H1 (cell line): ENCODE measurements at regions not wholly inside any gene's neighbourhood (a gene's known extent, or its start where the extent isn't known, plus 50 kb on each side); places are given as distances from the start of the nearest gene placed in this dataset.

Experiments
- CTCF ChIA-PET: fragments of 300-600 bp; sonication (Branson Sonifier 250); formaldehyde crosslinking; loops from one replicate; lab custom pipeline; 2021; ENCODE audit not compliant: partially characterized antibody; lab: Charles Lee
- POLR2A ChIA-PET: fragments of 300-600 bp; sonication (Branson Sonifier 250); formaldehyde crosslinking; loops from one replicate; lab custom pipeline; 2021; ENCODE audit warnings: inconsistent platforms; ENCODE audit not compliant: partially characterized antibody; lab: Charles Lee
- DNase-seq, 2 experiments: peaks; one replicate each; pipeline versions ENCODE4 v3.0.0 to v3.0.0-alpha.2; 2010 to 2022; ENCODE audit warnings: low spot score in 2 of 2, low read depth in 1 of 2, mixed read lengths in 1 of 2
- FAIRE-seq: peaks from 2 replicates; lab custom pipeline; 2011; peaks lifted over from hg19 to GRCh38; lab: Jason Lieb, UNC
- H2AFZ ChIP-seq: 2 replicates; pipeline ENCODE4 v1.8.1; 2012; ENCODE audit warnings: low read length, inconsistent platforms
- H2AK5ac ChIP-seq: 2 replicates; pipeline ENCODE4 v1.6.1; 2013; ENCODE audit warnings: low read depth, low read length
- H2BK120ac ChIP-seq: replicated peaks from 2 replicates; pipeline ENCODE3; 2013; ENCODE audit warnings: low read depth, low read length, inconsistent platforms
- H2BK12ac ChIP-seq: 2 replicates; pipeline ENCODE4 v1.6.1; 2013; ENCODE audit warnings: low read depth, low read length
- H2BK15ac ChIP-seq: 2 replicates; pipeline ENCODE4 v1.6.1; 2013; ENCODE audit warnings: low read length
- H2BK20ac ChIP-seq: 2 replicates; pipeline ENCODE4 v1.6.1; 2013; ENCODE audit warnings: low read length
- H2BK5ac ChIP-seq: 2 replicates; pipeline ENCODE4 v1.6.1; 2013; ENCODE audit warnings: low read depth, low read length
- H3K14ac ChIP-seq: 2 replicates; pipeline ENCODE4 v1.6.1; 2013; ENCODE audit warnings: inconsistent platforms; ENCODE audit not compliant: insufficient read length
- H3K18ac ChIP-seq: 2 replicates; pipeline ENCODE4 v1.6.1; 2013; ENCODE audit warnings: low read length; ENCODE audit errors: extremely low read depth
- H3K23ac ChIP-seq: 2 replicates; pipeline ENCODE4 v1.6.1; 2013; ENCODE audit warnings: inconsistent platforms; ENCODE audit not compliant: insufficient read length
- H3K23me2 ChIP-seq: 2 replicates; pipeline ENCODE4 v1.6.1; 2013; ENCODE audit warnings: low read depth, low read length
- H3K27ac ChIP-seq: 2 replicates; pipeline ENCODE4 v1.6.1; 2011; ENCODE audit warnings: low read depth, low read length, inconsistent platforms
- H3K27me3 ChIP-seq, 4 experiments: replicated peaks in 1 of 4; 1 replicate in 1 of 4; 2 replicates in 3 of 4; pipeline versions ENCODE4 v1.6.1 to v1.8.1; 2011 to 2013; ENCODE audit warnings: low read length in 3 of 4, mild to moderate bottlenecking in 3 of 4, inconsistent platforms in 2 of 4, mixed read lengths in 2 of 4, moderate library complexity in 1 of 4; ENCODE audit not compliant: control insufficient read depth in 3 of 4, insufficient read depth in 3 of 4; ENCODE audit errors: extremely low read depth in 1 of 4
- H3K36me3 ChIP-seq, 4 experiments: 2 replicates each; pipeline versions ENCODE4 v1.6.1 to v1.8.1; 2011 to 2013; ENCODE audit warnings: mild to moderate bottlenecking in 4 of 4, low read length in 3 of 4, moderate library complexity in 2 of 4, control low read depth in 1 of 4, inconsistent platforms in 1 of 4; ENCODE audit not compliant: insufficient read depth in 4 of 4, control insufficient read depth in 2 of 4
- H3K4ac ChIP-seq: replicated peaks from 2 replicates; pipeline ENCODE3; 2013; ENCODE audit warnings: low read length, low read depth, mixed read lengths, inconsistent platforms; ENCODE audit not compliant: insufficient read length
- H3K4me1 ChIP-seq, 4 experiments: replicated peaks in 1 of 4; 1 replicate in 1 of 4; 2 replicates in 3 of 4; pipeline versions ENCODE4 v1.6.1 to v1.8.1; 2011 to 2013; ENCODE audit warnings: low read length in 3 of 4, inconsistent platforms in 2 of 4, mixed read lengths in 1 of 4; ENCODE audit not compliant: insufficient read depth in 4 of 4, control insufficient read depth in 3 of 4
- H3K4me2 ChIP-seq, 2 experiments: 2 replicates each; pipeline versions ENCODE4 v1.6.1 to v1.8.1; 2011 to 2013; ENCODE audit warnings: low read depth in 2 of 2, low read length in 2 of 2, control low read depth in 1 of 2, inconsistent platforms in 1 of 2, mild to moderate bottlenecking in 1 of 2; ENCODE audit not compliant: insufficient read depth in 1 of 2
- H3K4me3 ChIP-seq, 4 experiments: fragments of 200-600, 300-600 bp in 1 of 4; sonication (generic), shearing (Covaris generic), sonication (Bioruptor Twin) in 1 of 4; 2 replicates each; pipeline versions ENCODE4 v1.5.1 to v1.8.1; 2011 to 2016; ENCODE audit warnings: low read length in 4 of 4, low read depth in 3 of 4, control low read depth in 2 of 4, inconsistent platforms in 2 of 4, mild to moderate bottlenecking in 2 of 4, mixed read lengths in 1 of 4, moderate library complexity in 1 of 4; ENCODE audit not compliant: insufficient read depth in 2 of 4; ENCODE audit errors: extremely low read depth in 1 of 4
- H3K56ac ChIP-seq: replicated peaks from 2 replicates; pipeline ENCODE3; 2013; ENCODE audit warnings: low read depth, mild to moderate bottlenecking, mixed read lengths, low read length, inconsistent platforms; ENCODE audit not compliant: insufficient read length
- H3K79me1 ChIP-seq: 2 replicates; pipeline ENCODE4 v1.6.1; 2013; ENCODE audit warnings: low read depth, low read length, control low read depth
- H3K79me2 ChIP-seq, 2 experiments: 2 replicates each; pipeline versions ENCODE4 v1.6.1 to v1.8.1; 2012 to 2013; ENCODE audit warnings: low read length in 2 of 2, mild to moderate bottlenecking in 2 of 2, inconsistent platforms in 1 of 2; ENCODE audit not compliant: insufficient read depth in 2 of 2, control insufficient read depth in 1 of 2
- H3K9ac ChIP-seq, 4 experiments: replicated peaks in 1 of 4; 1 replicate in 1 of 4; 2 replicates in 3 of 4; pipeline versions ENCODE4 v1.6.1 to v1.8.1; 2011 to 2013; ENCODE audit warnings: low read depth in 3 of 4, low read length in 3 of 4, control low read depth in 2 of 4, mild to moderate bottlenecking in 2 of 4, moderate library complexity in 2 of 4, inconsistent platforms in 1 of 4; ENCODE audit errors: extremely low read depth in 1 of 4
- H3K9me3 ChIP-seq, 2 experiments: 2 replicates each; pipeline versions ENCODE4 v1.6.1 to v1.8.1; 2012 to 2013; ENCODE audit warnings: mild to moderate bottlenecking in 2 of 2, moderate library complexity in 2 of 2, control low read depth in 1 of 2, inconsistent platforms in 1 of 2, low read depth in 1 of 2, low read length in 1 of 2, mixed read lengths in 1 of 2; ENCODE audit not compliant: insufficient read depth in 2 of 2
- H4K20me1 ChIP-seq, 2 experiments: replicated peaks in 1 of 2; 2 replicates each; pipeline versions ENCODE3 to v1.8.1; 2011 to 2013; ENCODE audit warnings: inconsistent platforms in 2 of 2, low read length in 2 of 2, mild to moderate bottlenecking in 1 of 2; ENCODE audit not compliant: insufficient read depth in 2 of 2, control insufficient read depth in 1 of 2
- H4K5ac ChIP-seq: 2 replicates; pipeline ENCODE4 v1.6.1; 2013; ENCODE audit warnings: low read length, low read depth, mixed read lengths, inconsistent platforms; ENCODE audit not compliant: insufficient read length
- H4K8ac ChIP-seq: 2 replicates; pipeline ENCODE4 v1.8.0; 2013; ENCODE audit warnings: mild to moderate bottlenecking, moderate library complexity, low read length, inconsistent platforms; ENCODE audit not compliant: insufficient read depth; ENCODE audit errors: extremely low read depth
- H4K91ac ChIP-seq: replicated peaks from 2 replicates; pipeline ENCODE3; 2013; ENCODE audit warnings: low read length, mixed read lengths, inconsistent platforms; ENCODE audit not compliant: insufficient read length
- CBX8 ChIP-seq: fragments of 300-800, 300-1000 bp; sonication (generic); IDR thresholded peaks from 2 replicates; pipeline ENCODE4 v1.7.1; 2016; ENCODE audit warnings: low read depth, low read length, borderline replicate concordance
- CTBP2 ChIP-seq: IDR thresholded peaks from 2 replicates; pipeline ENCODE4 v1.7.0; 2011; ENCODE audit warnings: borderline replicate concordance, mild to moderate bottlenecking, moderate library complexity, mixed read lengths, low read length; ENCODE audit not compliant: insufficient read depth, insufficient read length
- EGR1 ChIP-seq: IDR thresholded peaks from 2 replicates; pipeline ENCODE4 v1.6.1; 2011; ENCODE audit warnings: low read depth, low read length, borderline replicate concordance
- FOSL1 ChIP-seq: IDR thresholded peaks from 2 replicates; pipeline ENCODE4 v1.6.1; 2011; ENCODE audit warnings: mild to moderate bottlenecking, low read depth, low read length, moderate library complexity; ENCODE audit not compliant: insufficient read depth
- GABPA ChIP-seq: IDR thresholded peaks from 2 replicates; pipeline ENCODE4 v1.6.1; 2011; ENCODE audit warnings: mild to moderate bottlenecking, low read length, moderate library complexity, borderline replicate concordance; ENCODE audit not compliant: insufficient read depth
- GTF2F1 ChIP-seq: IDR thresholded peaks from 2 replicates; pipeline ENCODE4 v1.6.1; 2012; ENCODE audit warnings: low read depth, low read length, improper control_type of control experiment, borderline replicate concordance
- JUN ChIP-seq: IDR thresholded peaks from 2 replicates; pipeline ENCODE4 v1.6.1; 2011; ENCODE audit warnings: low read depth, mild to moderate bottlenecking, improper control_type of control experiment, low read length
- RBBP5 ChIP-seq: IDR thresholded peaks from 2 replicates; pipeline ENCODE4 v1.7.1; 2012; ENCODE audit warnings: low read depth, mild to moderate bottlenecking, inconsistent platforms, low read length, moderate library complexity, borderline replicate concordance
- RFX5 ChIP-seq: IDR thresholded peaks from 2 replicates; pipeline ENCODE4 v1.6.1; 2011; ENCODE audit warnings: low read depth, low read length, improper control_type of control experiment, borderline replicate concordance
- SIN3A ChIP-seq, 2 experiments: IDR thresholded peaks in 1 of 2; conservative IDR thresholded peaks in 1 of 2; 2 replicates each; pipeline ENCODE4 v1.6.1; 2011 to 2012; ENCODE audit warnings: low read length in 2 of 2, improper control_type of control experiment in 1 of 2, low read depth in 1 of 2, mild to moderate bottlenecking in 1 of 2
- TAF7 ChIP-seq: optimal IDR thresholded peaks from 2 replicates; pipeline ENCODE3; 2011; ENCODE audit warnings: low read depth, mild to moderate bottlenecking, inconsistent platforms, low read length, moderate library complexity, borderline replicate concordance
- TBP ChIP-seq: IDR thresholded peaks from 2 replicates; pipeline ENCODE4 v1.6.1; 2011; ENCODE audit warnings: low read depth, low read length, improper control_type of control experiment
- TCF12 ChIP-seq: IDR thresholded peaks from 2 replicates; pipeline ENCODE4 v1.6.1; 2011; ENCODE audit warnings: low read depth, mild to moderate bottlenecking, low read length
- USF2 ChIP-seq: IDR thresholded peaks from 2 replicates; pipeline ENCODE4 v1.6.1; 2011; ENCODE audit warnings: low read length, improper control_type of control experiment
- WGBS, 2 experiments: shearing (Covaris generic) in 1 of 2; methylation state at CpG; one replicate each; pipeline versions ENCODE4 v1.1.6 to v1.1.7; 2013 to 2015; ENCODE audit warnings: low lambda C conversion rate in 2 of 2, mixed read lengths in 2 of 2, inconsistent platforms in 1 of 2, low coverage in 1 of 2, missing lambda C conversion rate in 1 of 2; ENCODE audit not compliant: insufficient replicate concordance in 2 of 2, insufficient coverage in 1 of 2, insufficient read length in 1 of 2; ENCODE audit errors: extremely low coverage in 1 of 2, missing lambda C conversion rate in 1 of 2; 5-methylcytosine and 5-hydroxymethylcytosine counted together

DNA sequence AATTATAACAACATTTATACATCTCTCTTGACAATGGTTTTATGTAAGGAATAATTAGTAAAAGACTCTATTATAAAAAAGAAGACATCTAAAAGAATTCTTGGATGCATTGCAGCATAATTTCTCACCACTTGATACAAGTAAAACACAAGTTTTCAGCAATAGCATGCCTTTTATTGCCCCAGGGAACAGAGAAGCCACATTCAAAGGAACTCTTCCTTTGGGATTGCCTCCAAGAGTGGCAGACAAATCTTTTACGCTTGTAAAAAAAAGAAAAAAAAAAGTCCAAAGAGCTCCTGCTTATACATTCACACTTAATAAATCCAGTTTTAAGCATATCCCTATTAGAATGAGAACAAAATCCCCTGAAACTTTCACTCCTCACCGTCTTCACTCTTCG is 2357.8 kb upstream of the PCDH20 start:
- Histone ChIP-seq H2BK20ac (no peak overlapping the region), H3K79me1 (no peaks in the 10 kb centered on the region), H3K79me2 (no peaks in the 10 kb centered on the region), H3K4me3 (no peak overlapping the region), H3K14ac (no peak overlapping the region), H3K9ac (no peak overlapping the region), H3K23me2 (no peaks in the 10 kb centered on the region), H3K18ac (no peak overlapping the region), H2BK12ac (no peak overlapping the region), H3K27ac (no peak overlapping the region), H3K4me2 (no peak overlapping the region), H3K4ac (no peak overlapping the region)
- POLR2A ChIA-PET: no interaction called here
- DNase-seq: no peak
- TF ChIP-seq USF2 (no peak), JUN (no peak), CTBP2 (no peak), CBX8 (no peak), GABPA (no peak), TAF7 (no peak), FOSL1 (no peak), TBP (no peak), SIN3A (conservative IDR thresholded peaks at IDR 0.05 in 1 of 2, IDR thresholded peaks at IDR 0.05 in 1 of 2; ENCODE audit: low read depth in 1 of 2, low read length in 2 of 2) (no peak), TCF12 (no peak), RFX5 (no peak), RBBP5 (no peak), GTF2F1 (no peak), EGR1 (no peak)
- TF ChIP-seq, all 59 proteins: peak for 0
- Histone ChIP-seq H2BK120ac (no peak overlapping the region), H4K91ac (no peak overlapping the region), H2BK5ac (no peak overlapping the region), H2AFZ (no peak overlapping the region), H3K23ac (no peak overlapping the region), H4K20me1 (no peaks in the 10 kb centered on the region), H2BK15ac (no peak overlapping the region), H2AK5ac (no peak overlapping the region), H3K36me3 (no peaks in the 10 kb centered on the region), H3K4me1 (no peaks in the 10 kb centered on the region), H4K8ac (no peak overlapping the region), H3K27me3 (no peaks in the 10 kb centered on the region), H3K9me3 (no peaks in the 10 kb centered on the region), H4K5ac (no peak overlapping the region), H3K56ac (no peak overlapping the region)
- WGBS, 2 experiments: 97% methylated on average over 3 of the region's 3 CpGs; no CpG with 5 or more reads in 1 of the 2 experiments
- FAIRE-seq: no peak
- CTCF ChIA-PET: no interaction called here
